Activated naive CD4-positive, alpha-beta T cell treated with anti-CD3 and anti-CD28 coated beads for 36 hours (primary cell): ENCODE measurements at regions not wholly inside any gene's neighbourhood (a gene's known extent, or its start where the extent isn't known, plus 50 kb on each side); places are given as distances from the start of the nearest gene placed in this dataset.
"Not testable (repeated sequence)": the region's sequence is repeated elsewhere in the genome, so short reads cannot be mapped to it uniquely, and the experiment has no call there.

Source experiments
- CTCF ChIA-PET: fragments of 350-600 bp; sonication (Branson Sonifier 250); formaldehyde crosslinking; loops from one replicate; lab custom pipeline; 2021; ENCODE audit warnings: antibody characterized with exemption; lab: Charles Lee
- DNase-seq: peaks from one replicate; pipeline ENCODE4 v3.0.0-alpha.2; 2020
- H3K27ac Mint-ChIP-seq: one replicate; pipeline ENCODE4 v1.8.0; 2021; ENCODE audit warnings: mild to moderate bottlenecking, mixed read lengths
- H3K27me3 Mint-ChIP-seq: one replicate; pipeline ENCODE4 v1.8.0; 2021; ENCODE audit warnings: low read depth, mixed read lengths
- H3K36me3 Mint-ChIP-seq: one replicate; pipeline ENCODE4 v1.8.0; 2021; ENCODE audit warnings: low read depth, mixed read lengths
- H3K4me1 Mint-ChIP-seq: one replicate; pipeline ENCODE4 v1.8.0; 2021; ENCODE audit warnings: low read depth, mixed read lengths
- H3K4me3 Mint-ChIP-seq: one replicate; pipeline ENCODE4 v1.8.0; 2021; ENCODE audit warnings: mild to moderate bottlenecking, moderate library complexity, mixed read lengths
- H3K9me3 Mint-ChIP-seq: one replicate; pipeline ENCODE4 v1.8.0; 2021; ENCODE audit warnings: mixed read lengths
- intact Hi-C: fragments of 100-400 bp; cut with micrococcal nuclease; formaldehyde crosslinking; loops from one replicate; pipeline ENCODE4 v1.15.1; 2023

- H3K9me3 Mint-ChIP-seq = peaks cover 20% of the 10 kb centered on the region
- no peak for DNase-seq
- no peak overlapping the region for H3K27ac Mint-ChIP-seq
- intact Hi-C loops = no loop called here
- no peaks in the 10 kb centered on the region for H3K27me3 Mint-ChIP-seq
- H3K4me1 Mint-ChIP-seq = no peaks in the 10 kb centered on the region
- H3K4me3 Mint-ChIP-seq = no peak overlapping the region
- CTCF ChIA-PET = no interaction called here
- no peaks in the 10 kb centered on the region for H3K36me3 Mint-ChIP-seq
These were observed 215.1 kb downstream of the PCDH17 start for GRCh38 chr13:57846600-57847173.

GRCh38 chr13:57857945-57858344, 226.4 kb downstream of the PCDH17 start:
- H3K4me1 Mint-ChIP-seq = no peaks in the 10 kb centered on the region
- CTCF ChIA-PET = no interaction called here
- no peaks in the 10 kb centered on the region for H3K36me3 Mint-ChIP-seq
- DNase-seq = no peak
- peaks cover 3% of the 10 kb centered on the region for H3K9me3 Mint-ChIP-seq
- no peak overlapping the region for H3K4me3 Mint-ChIP-seq
- intact Hi-C loops = no loop called here
- H3K27ac Mint-ChIP-seq = no peak overlapping the region
- no peaks in the 10 kb centered on the region for H3K27me3 Mint-ChIP-seq

- CTCF ChIA-PET = no interaction called here
- no peaks in the 10 kb centered on the region for H3K36me3 Mint-ChIP-seq
- intact Hi-C loops = no loop called here
- no peak overlapping the region for H3K27ac Mint-ChIP-seq
- no peaks in the 10 kb centered on the region for H3K4me1 Mint-ChIP-seq
- DNase-seq = no peak
- no peaks in the 10 kb centered on the region for H3K27me3 Mint-ChIP-seq
- H3K9me3 Mint-ChIP-seq = peaks cover 3% of the 10 kb centered on the region
- H3K4me3 Mint-ChIP-seq = no peak overlapping the region
These were observed 226.8 kb downstream of the PCDH17 start for GRCh38 chr13:57858376-57858775.

- intact Hi-C loops = no loop called here
- CTCF ChIA-PET = no interaction called here
- Mint-ChIP-seq H3K9me3 (peaks cover 4% of the 10 kb centered on the region), H3K27ac (no peak overlapping the region), H3K27me3 (no peaks in the 10 kb centered on the region), H3K36me3 (no peaks in the 10 kb centered on the region), H3K4me1 (no peaks in the 10 kb centered on the region), H3K4me3 (no peak overlapping the region)
- DNase-seq = no peak
These were observed 231.3 kb downstream of the PCDH17 start for GRCh38 chr13:57862879-57863278.

- DNase-seq = no peak
- H3K36me3 Mint-ChIP-seq = no peaks in the 10 kb centered on the region
- peaks cover 12% of the 10 kb centered on the region for H3K9me3 Mint-ChIP-seq
- intact Hi-C loops = no loop called here
- CTCF ChIA-PET = no interaction called here
- H3K4me1 Mint-ChIP-seq = no peaks in the 10 kb centered on the region
- H3K27ac Mint-ChIP-seq = no peak overlapping the region
- H3K4me3 Mint-ChIP-seq = no peak overlapping the region
- no peaks in the 10 kb centered on the region for H3K27me3 Mint-ChIP-seq
These were observed 234.2 kb downstream of the PCDH17 start for GRCh38 chr13:57865600-57866294.

GRCh38 chr13:57874530-57874929, 243.0 kb downstream of the PCDH17 start:
- H3K4me3 Mint-ChIP-seq = no peak overlapping the region
- H3K4me1 Mint-ChIP-seq = no peaks in the 10 kb centered on the region
- DNase-seq = no peak
- H3K9me3 Mint-ChIP-seq = peaks cover 10% of the 10 kb centered on the region
- H3K27ac Mint-ChIP-seq = no peak overlapping the region
- no peaks in the 10 kb centered on the region for H3K36me3 Mint-ChIP-seq
- CTCF ChIA-PET = no interaction called here
- intact Hi-C loops = no loop called here
- no peaks in the 10 kb centered on the region for H3K27me3 Mint-ChIP-seq

- DNase-seq = no peak
- CTCF ChIA-PET = no interaction called here
- H3K27me3 Mint-ChIP-seq = no peaks in the 10 kb centered on the region
- H3K4me3 Mint-ChIP-seq = no peak overlapping the region
- intact Hi-C loops = no loop called here
- H3K9me3 Mint-ChIP-seq = peaks cover 9% of the 10 kb centered on the region
- no peaks in the 10 kb centered on the region for H3K36me3 Mint-ChIP-seq
- no peaks in the 10 kb centered on the region for H3K4me1 Mint-ChIP-seq
- no peak overlapping the region for H3K27ac Mint-ChIP-seq
These were observed 246.1 kb downstream of the PCDH17 start for GRCh38 chr13:57877601-57878000.

GRCh38 chr13:57878291-57878690, 246.7 kb downstream of the PCDH17 start:
- intact Hi-C loops = no loop called here
- H3K27me3 Mint-ChIP-seq = no peaks in the 10 kb centered on the region
- no peak overlapping the region for H3K4me3 Mint-ChIP-seq
- peaks cover 2% of the 10 kb centered on the region for H3K36me3 Mint-ChIP-seq
- CTCF ChIA-PET = no interaction called here
- H3K27ac Mint-ChIP-seq = no peak overlapping the region
- peaks cover 9% of the 10 kb centered on the region for H3K9me3 Mint-ChIP-seq
- DNase-seq = no peak
- no peaks in the 10 kb centered on the region for H3K4me1 Mint-ChIP-seq

- Mint-ChIP-seq H3K4me1 (no peaks in the 10 kb centered on the region), H3K4me3 (no peak overlapping the region), H3K27ac (no peak overlapping the region), H3K27me3 (no peaks in the 10 kb centered on the region), H3K9me3 (peaks cover 4% of the 10 kb centered on the region), H3K36me3 (no peaks in the 10 kb centered on the region)
- intact Hi-C loops = no loop called here
- CTCF ChIA-PET = no interaction called here
- DNase-seq = no peak
These were observed 265.7 kb downstream of the PCDH17 start for GRCh38 chr13:57897225-57897624.

GRCh38 chr13:57899096-57899495, 267.6 kb downstream of the PCDH17 start:
- H3K27ac Mint-ChIP-seq = no peak overlapping the region
- intact Hi-C loops = no loop called here
- no peaks in the 10 kb centered on the region for H3K27me3 Mint-ChIP-seq
- DNase-seq = no peak
- H3K36me3 Mint-ChIP-seq = no peaks in the 10 kb centered on the region
- H3K4me3 Mint-ChIP-seq = no peak overlapping the region
- CTCF ChIA-PET = no interaction called here
- H3K9me3 Mint-ChIP-seq = peaks cover 2% of the 10 kb centered on the region
- H3K4me1 Mint-ChIP-seq = no peaks in the 10 kb centered on the region

GRCh38 chr13:57909833-57910232, 278.3 kb downstream of the PCDH17 start:
- H3K9me3 Mint-ChIP-seq, H3K4me1 Mint-ChIP-seq, H3K36me3 Mint-ChIP-seq, DNase-seq, H3K27me3 Mint-ChIP-seq, H3K27ac Mint-ChIP-seq, CTCF ChIA-PET, H3K4me3 Mint-ChIP-seq, intact Hi-C loops: not testable (repeated sequence)

GRCh38 chr13:57918086-57918485, 286.5 kb downstream of the PCDH17 start:
- Mint-ChIP-seq H3K9me3 (peaks cover 1% of the 10 kb centered on the region), H3K27ac (no peak overlapping the region), H3K36me3 (no peaks in the 10 kb centered on the region), H3K27me3 (no peaks in the 10 kb centered on the region), H3K4me3 (no peak overlapping the region), H3K4me1 (no peaks in the 10 kb centered on the region)
- intact Hi-C loops = no loop called here
- DNase-seq = no peak
- CTCF ChIA-PET = no interaction called here

- no peaks in the 10 kb centered on the region for H3K4me1 Mint-ChIP-seq
- H3K27me3 Mint-ChIP-seq = no peaks in the 10 kb centered on the region
- no peak overlapping the region for H3K27ac Mint-ChIP-seq
- intact Hi-C loops = no loop called here
- CTCF ChIA-PET = no interaction called here
- no peak for DNase-seq
- no peak overlapping the region for H3K4me3 Mint-ChIP-seq
- H3K9me3 Mint-ChIP-seq = peaks cover 1% of the 10 kb centered on the region
- no peaks in the 10 kb centered on the region for H3K36me3 Mint-ChIP-seq
These were observed 287.4 kb downstream of the PCDH17 start for GRCh38 chr13:57918913-57919312.
